Activated B cell treated with CpG ODN at 0.5 μM for 24 hours (primary cell): ENCODE measurements at regions not wholly inside any gene's neighbourhood (a gene's known extent, or its start where the extent isn't known, plus 50 kb on each side); places are given as distances from the start of the nearest gene placed in this dataset.
"Not testable (repeated sequence)": the region's sequence is repeated elsewhere in the genome, so short reads cannot be mapped to it uniquely, and the experiment has no call there.

Source experiments
- ATAC-seq: fragments of 200-7000 bp; cut with Tn5 transposase; one replicate; pipeline ENCODE4 v1.10.0; 2021; ENCODE audit warnings: low read depth, mild to moderate bottlenecking, moderate library complexity
- CTCF ChIA-PET: fragments of 350-600 bp; sonication (Branson Sonifier 250); formaldehyde crosslinking; loops from one replicate; lab custom pipeline; 2021; ENCODE audit warnings: antibody characterized with exemption; lab: Charles Lee
- POLR2A ChIA-PET: fragments of 350-600 bp; sonication (Branson Sonifier 250); formaldehyde crosslinking; loops from one replicate; lab custom pipeline; 2021; ENCODE audit warnings: antibody characterized with exemption; lab: Charles Lee
- DNase-seq: peaks from one replicate; pipeline ENCODE4 v3.0.0; 2022
- H3K27ac Mint-ChIP-seq: one replicate; pipeline ENCODE4 v1.8.0; 2020; ENCODE audit warnings: mixed read lengths
- H3K27me3 Mint-ChIP-seq: one replicate; pipeline ENCODE4 v1.8.0; 2021; ENCODE audit warnings: mixed read lengths
- H3K36me3 Mint-ChIP-seq: one replicate; pipeline ENCODE4 v1.8.0; 2021; ENCODE audit warnings: low read depth, mixed read lengths
- H3K4me1 Mint-ChIP-seq: one replicate; pipeline ENCODE4 v1.8.0; 2021; ENCODE audit warnings: mixed read lengths
- H3K4me3 Mint-ChIP-seq: one replicate; pipeline ENCODE4 v1.8.0; 2020; ENCODE audit warnings: mild to moderate bottlenecking, mixed read lengths
- H3K9me3 Mint-ChIP-seq: one replicate; pipeline ENCODE4 v1.8.0; 2020; ENCODE audit warnings: mixed read lengths
- intact Hi-C: fragments of 100-400 bp; cut with micrococcal nuclease; formaldehyde crosslinking; loops from one replicate; pipeline ENCODE4 v1.15.1; 2024
- TF ChIP-seq, protein P1 (sequence below): fragments of 200-600 bp; IDR thresholded peaks from one replicate; pipeline ENCODE4 v1.8.0; 2022; ENCODE audit warnings: antibody characterized with exemption, mild to moderate bottlenecking

DNA sequence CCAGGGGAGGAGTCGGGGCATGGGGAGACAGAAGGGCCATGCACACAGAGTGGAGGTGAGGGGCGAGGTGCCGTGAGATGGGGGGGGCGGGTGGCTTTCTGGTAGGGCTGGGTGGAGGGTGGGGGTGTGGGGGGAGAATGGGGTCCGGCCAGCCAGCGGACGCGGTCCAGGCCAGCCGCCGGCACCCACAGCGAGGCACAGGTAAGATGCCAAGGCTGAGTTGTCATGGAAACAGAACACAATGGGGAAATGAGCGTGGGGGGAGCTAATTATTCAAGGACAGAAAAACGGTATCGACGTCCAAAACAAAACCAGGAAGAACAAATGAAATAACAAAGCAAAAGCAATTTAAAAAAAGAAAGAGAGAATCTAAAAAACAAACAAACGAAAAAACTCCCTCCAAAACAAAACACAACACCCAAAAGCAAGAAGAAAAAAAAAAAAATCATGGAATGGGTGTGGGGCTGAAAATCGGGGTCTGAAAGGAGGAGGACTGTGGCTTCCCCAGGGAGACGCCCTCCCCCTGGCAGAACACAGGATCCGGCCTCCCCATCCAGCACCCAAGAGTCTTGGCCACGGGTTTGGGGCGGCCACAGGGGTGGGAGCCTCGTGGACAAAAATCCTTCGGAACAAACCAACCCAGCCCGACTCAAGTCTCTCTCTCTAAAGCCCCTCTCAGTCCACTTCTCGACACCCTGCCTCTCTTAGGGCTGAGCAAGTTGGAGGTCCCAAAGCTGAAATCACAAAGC is 92.5 kb downstream of the PTPRS start:
- H3K27ac Mint-ChIP-seq, result no peak overlapping the region
- no peaks in the 10 kb centered on the region for H3K4me1 Mint-ChIP-seq
- H3K4me3 Mint-ChIP-seq, result no peak overlapping the region
- H3K36me3 Mint-ChIP-seq, result no peaks in the 10 kb centered on the region
- H3K27me3 Mint-ChIP-seq, result no peaks in the 10 kb centered on the region
- no peak for DNase-seq
- ATAC-seq, result no peak
- intact Hi-C loops, result no loop called here
- CTCF ChIA-PET, result no interaction called here
- TF ChIP-seq, protein P1, sequence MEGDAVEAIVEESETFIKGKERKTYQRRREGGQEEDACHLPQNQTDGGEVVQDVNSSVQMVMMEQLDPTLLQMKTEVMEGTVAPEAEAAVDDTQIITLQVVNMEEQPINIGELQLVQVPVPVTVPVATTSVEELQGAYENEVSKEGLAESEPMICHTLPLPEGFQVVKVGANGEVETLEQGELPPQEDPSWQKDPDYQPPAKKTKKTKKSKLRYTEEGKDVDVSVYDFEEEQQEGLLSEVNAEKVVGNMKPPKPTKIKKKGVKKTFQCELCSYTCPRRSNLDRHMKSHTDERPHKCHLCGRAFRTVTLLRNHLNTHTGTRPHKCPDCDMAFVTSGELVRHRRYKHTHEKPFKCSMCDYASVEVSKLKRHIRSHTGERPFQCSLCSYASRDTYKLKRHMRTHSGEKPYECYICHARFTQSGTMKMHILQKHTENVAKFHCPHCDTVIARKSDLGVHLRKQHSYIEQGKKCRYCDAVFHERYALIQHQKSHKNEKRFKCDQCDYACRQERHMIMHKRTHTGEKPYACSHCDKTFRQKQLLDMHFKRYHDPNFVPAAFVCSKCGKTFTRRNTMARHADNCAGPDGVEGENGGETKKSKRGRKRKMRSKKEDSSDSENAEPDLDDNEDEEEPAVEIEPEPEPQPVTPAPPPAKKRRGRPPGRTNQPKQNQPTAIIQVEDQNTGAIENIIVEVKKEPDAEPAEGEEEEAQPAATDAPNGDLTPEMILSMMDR, result no peak
- POLR2A ChIA-PET, result no interaction called here
- H3K9me3 Mint-ChIP-seq, result peaks cover 2% of the 10 kb centered on the region

DNA sequence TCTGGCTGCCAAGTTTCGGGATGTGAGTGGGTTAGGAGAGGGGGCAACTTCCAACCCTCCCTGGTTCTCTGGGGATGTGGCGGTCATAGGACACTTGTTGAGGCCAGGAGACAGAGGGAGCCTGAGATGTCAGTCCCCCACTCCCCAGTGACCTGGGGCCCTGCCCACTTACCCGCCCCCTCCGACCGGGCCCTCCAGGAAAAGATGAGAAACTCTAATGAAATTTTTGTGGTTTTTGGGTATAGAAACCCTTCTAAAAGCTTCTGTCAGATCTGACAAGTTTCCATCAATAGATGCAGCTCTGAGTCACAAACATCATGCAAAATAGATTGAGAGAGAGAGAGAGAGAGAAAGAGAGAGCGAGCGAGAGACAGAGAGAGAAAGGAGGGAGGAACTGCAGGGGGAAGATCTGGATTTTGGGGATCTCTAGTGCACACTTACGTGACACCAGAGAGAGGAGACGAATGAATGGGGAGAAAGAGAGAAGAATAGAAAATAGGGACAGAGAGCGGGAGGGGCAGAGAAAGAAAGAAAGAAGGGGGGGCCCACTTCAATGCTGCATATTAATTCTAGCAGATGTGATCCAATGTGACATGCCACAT is 94.0 kb downstream of the PTPRS start:
- TF ChIP-seq, protein P1, result no peak
- POLR2A ChIA-PET, result no interaction called here
- H3K9me3 Mint-ChIP-seq, result peaks cover 2% of the 10 kb centered on the region
- H3K27ac Mint-ChIP-seq, result no peak overlapping the region
- H3K27me3 Mint-ChIP-seq, result no peaks in the 10 kb centered on the region
- intact Hi-C loops, result no loop called here
- no peak overlapping the region for H3K4me3 Mint-ChIP-seq
- DNase-seq (no peak), ATAC-seq (no peak)
- CTCF ChIA-PET, result no interaction called here
- H3K4me1 Mint-ChIP-seq, result no peaks in the 10 kb centered on the region
- H3K36me3 Mint-ChIP-seq, result no peaks in the 10 kb centered on the region

DNA sequence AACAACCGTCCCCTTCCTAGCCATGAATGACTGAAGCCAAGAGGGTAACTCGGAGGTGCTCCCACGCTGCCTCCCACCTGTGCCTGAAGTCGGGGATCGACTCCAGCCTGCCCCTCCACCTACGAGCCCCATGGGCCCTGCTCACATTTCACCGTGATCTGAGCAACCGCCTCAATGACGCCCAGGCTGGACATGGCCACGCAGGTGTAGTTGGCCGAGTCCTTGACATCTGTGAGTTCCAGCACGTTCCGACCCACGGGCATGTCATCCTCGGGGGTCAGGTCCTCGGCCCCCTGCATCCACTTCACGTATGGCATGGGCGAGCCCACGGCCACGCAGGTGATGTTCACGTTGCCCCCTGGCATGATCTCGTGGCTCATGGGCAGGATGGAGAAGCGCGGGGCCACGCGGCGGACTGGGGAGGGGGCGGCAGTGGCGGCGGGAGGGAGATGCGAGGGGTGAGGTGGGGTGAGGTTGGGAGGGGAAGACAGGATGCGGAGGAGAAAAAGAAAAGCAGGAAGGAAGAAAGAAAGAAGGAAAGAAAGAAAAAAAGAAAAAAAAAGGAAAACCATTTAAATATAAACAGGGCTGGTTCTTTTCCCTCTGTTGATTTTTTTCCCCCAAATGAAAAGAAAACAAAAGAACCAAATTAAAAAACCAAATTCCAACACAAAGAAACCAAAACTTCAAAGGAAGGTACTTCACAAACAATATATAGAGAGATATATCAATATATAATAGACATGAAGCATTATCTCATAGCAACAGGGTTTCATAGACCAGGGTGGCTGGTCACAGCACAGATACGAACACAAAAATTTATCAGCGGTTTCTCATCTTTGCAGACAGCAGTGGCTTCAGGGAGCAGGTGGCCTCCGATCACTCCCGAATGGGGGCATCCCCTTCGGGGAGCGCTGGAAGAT is 94.7 kb downstream of the PTPRS start:
- ATAC-seq, result no peak
- ChIA-PET POLR2A (no interaction called here), CTCF (no interaction called here)
- Mint-ChIP-seq H3K9me3 (peaks cover 2% of the 10 kb centered on the region), H3K4me1 (no peaks in the 10 kb centered on the region), H3K27me3 (no peaks in the 10 kb centered on the region), H3K36me3 (no peaks in the 10 kb centered on the region), H3K27ac (no peak overlapping the region), H3K4me3 (no peak overlapping the region)
- intact Hi-C loops, result no loop called here
- no peak for DNase-seq
- TF ChIP-seq, protein P1, result no peak

DNA sequence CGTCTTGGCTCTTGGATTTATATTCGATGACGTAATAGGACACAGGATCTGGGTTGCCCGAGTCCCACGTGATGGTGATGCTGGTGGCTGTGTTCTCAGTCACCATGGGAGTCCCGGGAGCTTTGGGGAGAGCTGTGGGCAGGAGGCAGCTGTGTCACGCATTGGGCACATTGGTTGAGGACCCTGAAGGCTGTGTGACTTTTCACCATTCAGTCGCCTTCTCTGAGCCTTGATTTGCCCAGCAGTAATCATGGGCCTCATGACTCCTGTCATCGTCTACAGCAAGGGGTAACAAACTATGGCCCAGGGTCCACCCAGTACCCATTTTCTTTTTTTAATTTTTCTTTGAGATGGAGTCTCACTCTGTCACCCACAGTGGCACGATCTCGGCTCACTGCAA is 96.3 kb downstream of the PTPRS start:
- intact Hi-C loops, result no loop called here
- Mint-ChIP-seq H3K4me3 (no peak overlapping the region), H3K27me3 (no peaks in the 10 kb centered on the region), H3K36me3 (no peaks in the 10 kb centered on the region), H3K4me1 (no peaks in the 10 kb centered on the region), H3K9me3 (no peaks in the 10 kb centered on the region), H3K27ac (no peak overlapping the region)
- CTCF ChIA-PET, result no interaction called here
- TF ChIP-seq, protein P1, result no peak
- DNase-seq (no peak), ATAC-seq (no peak)
- POLR2A ChIA-PET, result no interaction called here

DNA sequence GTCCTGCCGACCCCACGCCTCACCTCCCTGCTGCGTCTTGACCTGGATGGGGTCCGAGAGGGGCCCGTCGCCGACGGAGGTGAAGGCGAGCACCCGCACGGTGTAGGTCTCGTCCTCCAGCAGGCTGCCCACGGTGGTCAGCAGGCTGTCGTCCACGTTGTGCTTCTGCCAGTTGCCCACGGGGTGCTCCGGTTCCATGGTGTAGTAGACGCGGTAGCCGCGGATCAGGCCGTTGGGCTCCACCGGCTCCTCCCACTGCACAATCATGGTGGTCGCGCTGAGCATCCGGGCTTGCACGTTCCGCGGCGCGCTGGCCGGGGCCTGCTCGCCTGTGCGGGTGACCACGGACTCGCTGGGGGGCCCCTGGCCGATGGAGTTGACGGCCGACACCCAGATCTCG is 96.7 kb downstream of the PTPRS start:
- TF ChIP-seq, protein P1, result no peak
- POLR2A ChIA-PET, result no interaction called here
- Mint-ChIP-seq H3K27me3 (no peaks in the 10 kb centered on the region), H3K9me3 (no peaks in the 10 kb centered on the region), H3K36me3 (no peaks in the 10 kb centered on the region), H3K4me1 (no peaks in the 10 kb centered on the region), H3K4me3 (no peak overlapping the region), H3K27ac (no peak overlapping the region)
- ATAC-seq (no peak), DNase-seq (no peak)
- CTCF ChIA-PET, result no interaction called here
- intact Hi-C loops, result no loop called here

DNA sequence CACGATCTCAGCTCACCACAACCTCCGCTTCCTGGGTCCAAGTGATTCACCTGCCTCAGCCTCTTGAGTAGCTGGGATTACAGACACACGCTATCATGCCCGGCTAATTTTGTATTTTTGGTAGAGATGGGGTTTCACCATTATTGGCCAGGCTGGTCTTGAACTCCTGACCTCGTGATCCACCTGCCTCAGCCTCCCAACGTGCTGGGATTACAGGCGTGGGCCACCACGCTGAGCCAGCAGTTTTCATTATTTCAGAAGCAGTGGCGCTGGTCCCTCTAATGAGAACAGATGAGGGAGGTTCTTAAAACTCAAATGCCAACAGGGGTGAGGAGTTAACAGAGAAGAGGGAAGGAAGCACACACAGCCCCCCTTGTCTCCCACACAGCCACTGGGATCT is 98.7 kb downstream of the PTPRS start:
- H3K27me3 Mint-ChIP-seq, H3K27ac Mint-ChIP-seq, H3K36me3 Mint-ChIP-seq, DNase-seq, H3K9me3 Mint-ChIP-seq, CTCF ChIA-PET, intact Hi-C loops, H3K4me3 Mint-ChIP-seq, ATAC-seq, H3K4me1 Mint-ChIP-seq, POLR2A ChIA-PET: not testable (repeated sequence)
